Dendritic cell treated with granulocyte-macrophage colony-stimulating factor and Interleukin-4, amounts not matched to agents 40 ng/mL and 50 ng/mL, for 4 days (primary cell): ENCODE measurements at regions not wholly inside any gene's neighbourhood (a gene's known extent, or its start where the extent isn't known, plus 50 kb on each side); places are given as distances from the start of the nearest gene placed in this dataset.
"Not testable (repeated sequence)": the region's sequence is repeated elsewhere in the genome, so short reads cannot be mapped to it uniquely, and the experiment has no call there.

Experiments used
- H3K27ac Mint-ChIP-seq: one replicate; pipeline ENCODE4 v1.8.0; 2022; ENCODE audit warnings: mild to moderate bottlenecking, mixed read lengths
- H3K27me3 Mint-ChIP-seq: one replicate; pipeline ENCODE4 v1.8.0; 2022; ENCODE audit warnings: mild to moderate bottlenecking, mixed read lengths
- H3K36me3 Mint-ChIP-seq: one replicate; pipeline ENCODE4 v1.8.0; 2022; ENCODE audit warnings: low read depth, mixed read lengths
- H3K4me1 Mint-ChIP-seq: one replicate; pipeline ENCODE4 v1.8.0; 2022; ENCODE audit warnings: low read depth, mixed read lengths
- H3K4me3 Mint-ChIP-seq: one replicate; pipeline ENCODE4 v1.8.0; 2022; ENCODE audit warnings: mild to moderate bottlenecking, moderate library complexity, mixed read lengths
- H3K9me3 Mint-ChIP-seq: one replicate; pipeline ENCODE4 v1.8.0; 2022; ENCODE audit warnings: mixed read lengths
- intact Hi-C: fragments of 100-400 bp; cut with micrococcal nuclease; formaldehyde crosslinking; loops from one replicate; pipeline ENCODE4 v1.15.0; 2022

- Mint-ChIP-seq H3K4me1 (no peaks in the 10 kb centered on the region), H3K9me3 (peaks cover 21% of the 10 kb centered on the region), H3K27me3 (no peaks in the 10 kb centered on the region), H3K4me3 (no peak overlapping the region), H3K27ac (no peak overlapping the region), H3K36me3 (no peaks in the 10 kb centered on the region)
- intact Hi-C loops, result no loop called here
Measured at GRCh38 chr11:96841792-96842191, 452.0 kb downstream of the JRKL start.

- H3K9me3 Mint-ChIP-seq, result peaks cover 30% of the 10 kb centered on the region
- H3K4me3 Mint-ChIP-seq, result no peak overlapping the region
- no peaks in the 10 kb centered on the region for H3K27me3 Mint-ChIP-seq
- H3K36me3 Mint-ChIP-seq, result no peaks in the 10 kb centered on the region
- H3K4me1 Mint-ChIP-seq, result no peaks in the 10 kb centered on the region
- intact Hi-C loops, result no loop called here
- H3K27ac Mint-ChIP-seq, result no peak overlapping the region
Measured at GRCh38 chr11:96842731-96843130, 452.9 kb downstream of the JRKL start.

- Mint-ChIP-seq H3K27me3 (no peaks in the 10 kb centered on the region), H3K4me3 (no peak overlapping the region), H3K27ac (no peak overlapping the region), H3K4me1 (no peaks in the 10 kb centered on the region), H3K36me3 (no peaks in the 10 kb centered on the region), H3K9me3 (peaks cover 27% of the 10 kb centered on the region)
- intact Hi-C loops, result no loop called here
Measured at GRCh38 chr11:96854425-96854824, 464.6 kb downstream of the JRKL start.

- H3K4me1 Mint-ChIP-seq, H3K36me3 Mint-ChIP-seq, H3K4me3 Mint-ChIP-seq, intact Hi-C loops, H3K27me3 Mint-ChIP-seq, H3K27ac Mint-ChIP-seq: not testable (repeated sequence)
- peaks cover 61% of the 10 kb centered on the region for H3K9me3 Mint-ChIP-seq
Measured at GRCh38 chr11:96861722-96862121, 471.9 kb downstream of the JRKL start.

GRCh38 chr11:96863520-96863919, 473.7 kb downstream of the JRKL start:
- H3K27me3 Mint-ChIP-seq, result no peaks in the 10 kb centered on the region
- H3K4me3 Mint-ChIP-seq, result no peak overlapping the region
- peaks cover 62% of the 10 kb centered on the region for H3K9me3 Mint-ChIP-seq
- H3K36me3 Mint-ChIP-seq, result no peaks in the 10 kb centered on the region
- H3K4me1 Mint-ChIP-seq, result no peaks in the 10 kb centered on the region
- H3K27ac Mint-ChIP-seq, result no peak overlapping the region
- intact Hi-C loops, result no loop called here

- Mint-ChIP-seq H3K27me3 (no peaks in the 10 kb centered on the region), H3K9me3 (peaks cover 77% of the 10 kb centered on the region), H3K4me1 (no peaks in the 10 kb centered on the region), H3K4me3 (no peak overlapping the region), H3K36me3 (no peaks in the 10 kb centered on the region), H3K27ac (no peak overlapping the region)
- intact Hi-C loops, result no loop called here
Measured at GRCh38 chr11:96865020-96865419, 475.2 kb downstream of the JRKL start.

- Mint-ChIP-seq H3K36me3 (no peaks in the 10 kb centered on the region), H3K27me3 (no peaks in the 10 kb centered on the region), H3K27ac (no peak overlapping the region), H3K4me1 (no peaks in the 10 kb centered on the region), H3K4me3 (no peak overlapping the region), H3K9me3 (peaks cover 36% of the 10 kb centered on the region)
- intact Hi-C loops, result no loop called here
Measured at GRCh38 chr11:96869207-96869606, 479.4 kb downstream of the JRKL start.

- no peaks in the 10 kb centered on the region for H3K27me3 Mint-ChIP-seq
- intact Hi-C loops, result no loop called here
- no peak overlapping the region for H3K4me3 Mint-ChIP-seq
- no peak overlapping the region for H3K27ac Mint-ChIP-seq
- no peaks in the 10 kb centered on the region for H3K36me3 Mint-ChIP-seq
- no peaks in the 10 kb centered on the region for H3K4me1 Mint-ChIP-seq
- peaks cover 19% of the 10 kb centered on the region for H3K9me3 Mint-ChIP-seq
Measured at GRCh38 chr11:96875712-96876111, 485.9 kb downstream of the JRKL start.

- Mint-ChIP-seq H3K27me3 (no peaks in the 10 kb centered on the region), H3K27ac (no peak overlapping the region), H3K4me3 (no peak overlapping the region), H3K4me1 (no peaks in the 10 kb centered on the region), H3K9me3 (peaks cover 19% of the 10 kb centered on the region), H3K36me3 (no peaks in the 10 kb centered on the region)
- intact Hi-C loops, result no loop called here
Measured at GRCh38 chr11:96878299-96879051, 488.7 kb downstream of the JRKL start.

- peaks cover 21% of the 10 kb centered on the region for H3K9me3 Mint-ChIP-seq
- H3K27ac Mint-ChIP-seq, H3K4me3 Mint-ChIP-seq, H3K27me3 Mint-ChIP-seq, H3K4me1 Mint-ChIP-seq, H3K36me3 Mint-ChIP-seq, intact Hi-C loops: not testable (repeated sequence)
Measured at GRCh38 chr11:96882622-96883021, 492.8 kb downstream of the JRKL start.

- Mint-ChIP-seq H3K9me3 (peaks cover 15% of the 10 kb centered on the region), H3K36me3 (no peaks in the 10 kb centered on the region), H3K4me3 (no peak overlapping the region), H3K27ac (no peak overlapping the region), H3K4me1 (no peaks in the 10 kb centered on the region), H3K27me3 (no peaks in the 10 kb centered on the region)
- intact Hi-C loops, result no loop called here
Measured at GRCh38 chr11:96885405-96885804, 495.6 kb downstream of the JRKL start.

- Mint-ChIP-seq H3K36me3 (no peaks in the 10 kb centered on the region), H3K4me3 (no peak overlapping the region), H3K9me3 (peaks cover 16% of the 10 kb centered on the region), H3K27ac (no peak overlapping the region), H3K27me3 (no peaks in the 10 kb centered on the region), H3K4me1 (no peaks in the 10 kb centered on the region)
- intact Hi-C loops, result no loop called here
Measured at GRCh38 chr11:96885912-96886311, 496.1 kb downstream of the JRKL start.

GRCh38 chr11:96893988-96894387, 504.2 kb downstream of the JRKL start:
- Mint-ChIP-seq H3K36me3 (no peaks in the 10 kb centered on the region), H3K27me3 (no peaks in the 10 kb centered on the region), H3K27ac (no peak overlapping the region), H3K4me3 (no peak overlapping the region), H3K9me3 (peaks cover 16% of the 10 kb centered on the region), H3K4me1 (no peaks in the 10 kb centered on the region)
- intact Hi-C loops, result no loop called here

GRCh38 chr11:96894587-96894986, 504.8 kb downstream of the JRKL start:
- no peaks in the 10 kb centered on the region for H3K36me3 Mint-ChIP-seq

GRCh38 chr11:96899971-96900370, 510.2 kb downstream of the JRKL start:
- Mint-ChIP-seq H3K36me3 (no peaks in the 10 kb centered on the region), H3K27me3 (no peaks in the 10 kb centered on the region), H3K27ac (no peak overlapping the region), H3K4me1 (no peaks in the 10 kb centered on the region), H3K9me3 (no peaks in the 10 kb centered on the region), H3K4me3 (no peak overlapping the region)
- intact Hi-C loops, result no loop called here

More at GRCh38 chr11:96894587-96894986, 504.8 kb downstream of the JRKL start:
- no peaks in the 10 kb centered on the region for H3K27me3 Mint-ChIP-seq
- intact Hi-C loops, result no loop called here
- no peak overlapping the region for H3K4me3 Mint-ChIP-seq
- peaks cover 16% of the 10 kb centered on the region for H3K9me3 Mint-ChIP-seq
- no peak overlapping the region for H3K27ac Mint-ChIP-seq
- H3K4me1 Mint-ChIP-seq, result no peaks in the 10 kb centered on the region
